ENCODE measurements at regions not wholly inside any gene's neighbourhood (a gene's known extent, or its start where the extent isn't known, plus 50 kb on each side); places are given as distances from the start of the nearest gene placed in this dataset.

GRCh38 chr4:20393486-20394100 lies 141.9 kb downstream of the SLIT2 start:
- POLR2A ChIA-PET = no interaction called here

DNA sequence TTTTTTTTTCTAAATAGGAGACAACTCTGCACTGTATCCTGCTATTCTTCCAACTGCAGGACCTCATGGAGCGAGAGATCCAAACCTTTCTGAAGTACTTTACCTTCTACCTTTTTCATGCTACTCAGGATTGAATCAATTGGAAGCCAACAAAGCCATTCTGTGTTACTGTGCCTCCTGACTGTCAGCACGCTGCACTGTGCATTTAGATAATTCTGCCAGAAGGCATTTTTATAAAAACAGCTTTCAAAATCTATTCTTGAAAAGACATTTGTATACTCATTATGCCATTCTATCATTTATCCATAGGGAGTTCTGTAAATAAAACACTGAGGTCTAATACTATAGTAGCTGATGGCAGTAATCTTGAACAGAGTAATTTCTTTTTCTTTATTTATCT lies 142.8 kb downstream of the SLIT2 start:
- no peaks in the 10 kb centered on the region for H3K27me3 Mint-ChIP-seq
- POLR2A ChIA-PET = no interaction called here
- no peak overlapping the region for H3K27ac Mint-ChIP-seq
- H3K4me1 Mint-ChIP-seq = no peaks in the 10 kb centered on the region
- CTCF ChIA-PET = no interaction called here
- no peak overlapping the region for H3K4me3 Mint-ChIP-seq
- no peaks in the 10 kb centered on the region for H3K36me3 Mint-ChIP-seq (ENCODE audit: low read depth)
- no peak for DNase-seq
- H3K9me3 Mint-ChIP-seq = no peaks in the 10 kb centered on the region

More at GRCh38 chr4:20393486-20394100, 141.9 kb downstream of the SLIT2 start:
- Mint-ChIP-seq H3K9me3 (no peaks in the 10 kb centered on the region), H3K4me3 (no peak overlapping the region), H3K4me1 (no peaks in the 10 kb centered on the region), H3K27me3 (no peaks in the 10 kb centered on the region), H3K27ac (no peak overlapping the region), H3K36me3 (ENCODE audit: low read depth) (no peaks in the 10 kb centered on the region)
- CTCF ChIA-PET = no interaction called here
- DNase-seq = no peak

DNA sequence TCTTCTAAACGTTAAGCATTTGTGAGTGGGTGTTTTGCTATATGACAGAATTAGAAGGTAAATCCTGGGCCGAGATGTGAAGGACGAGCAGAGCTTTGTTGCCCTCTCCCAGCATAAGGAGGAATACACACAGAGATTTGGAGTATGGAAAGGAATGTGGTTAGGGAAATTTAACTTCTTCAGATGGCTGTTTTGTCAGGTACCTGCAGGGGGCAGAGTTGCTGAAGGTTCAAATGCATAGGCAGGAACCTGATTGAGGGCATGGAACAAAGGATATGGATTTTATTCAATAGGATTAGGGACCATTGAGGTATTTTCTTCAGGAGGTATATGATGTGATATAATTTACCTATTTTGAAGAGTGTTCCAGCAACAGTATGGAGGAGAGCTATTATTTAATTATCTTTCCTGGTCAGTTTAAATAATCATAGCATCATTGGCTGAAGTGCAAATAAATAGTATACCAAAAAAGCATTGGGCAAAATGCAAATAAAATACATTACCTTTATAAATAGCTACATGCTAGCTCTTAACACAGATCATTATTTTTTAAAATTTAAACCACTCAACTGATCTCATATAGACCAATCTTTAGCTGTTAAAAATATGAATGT lies 143.6 kb downstream of the SLIT2 start:
- Mint-ChIP-seq H3K4me3 (no peak overlapping the region), H3K27ac (no peak overlapping the region), H3K4me1 (no peaks in the 10 kb centered on the region), H3K9me3 (no peaks in the 10 kb centered on the region), H3K27me3 (no peaks in the 10 kb centered on the region), H3K36me3 (ENCODE audit: low read depth) (no peaks in the 10 kb centered on the region)
- peak; percentile 30 for DNase-seq
- POLR2A ChIA-PET = no interaction called here
- CTCF ChIA-PET = interaction anchor here (0.9 to 1.0 kb wide), 2 partner anchors 36 to 290 kb away, joined by 3 to 5 read pairs; no protein-coding TSS in a partner anchor

- no peaks in the 10 kb centered on the region for H3K36me3 Mint-ChIP-seq (ENCODE audit: low read depth)
- H3K4me1 Mint-ChIP-seq = no peaks in the 10 kb centered on the region
- no peaks in the 10 kb centered on the region for H3K9me3 Mint-ChIP-seq
- no peak overlapping the region for H3K4me3 Mint-ChIP-seq
- no peak for DNase-seq
- peaks cover 2% of the 10 kb centered on the region for H3K27me3 Mint-ChIP-seq
- no peak overlapping the region for H3K27ac Mint-ChIP-seq
- ChIA-PET CTCF (no interaction called here), POLR2A (no interaction called here)
Observed at GRCh38 chr4:20403290-20403689, 151.6 kb downstream of the SLIT2 start.

DNA sequence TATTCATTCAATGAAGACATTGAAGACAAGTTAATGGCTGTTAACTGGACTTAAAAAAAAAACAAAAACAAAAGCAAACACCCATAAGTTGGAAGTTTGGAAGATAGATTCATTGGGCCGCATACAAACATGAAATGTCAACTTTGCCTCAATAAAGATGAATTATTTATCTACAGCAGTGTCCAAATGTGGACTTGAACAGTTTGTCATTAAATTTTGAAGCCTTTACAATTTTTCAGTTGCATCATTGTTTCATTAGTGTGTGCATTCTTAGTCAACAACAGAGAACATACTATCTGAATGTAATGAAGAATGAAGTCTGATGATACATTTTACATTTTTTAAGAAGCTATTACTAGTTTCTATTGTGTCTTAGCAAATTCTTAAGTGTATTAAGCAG lies 152.1 kb downstream of the SLIT2 start:
- POLR2A ChIA-PET = no interaction called here
- CTCF ChIA-PET = no interaction called here
- no peak for DNase-seq
- no peaks in the 10 kb centered on the region for H3K9me3 Mint-ChIP-seq
- no peak overlapping the region for H3K4me3 Mint-ChIP-seq
- peaks cover 2% of the 10 kb centered on the region for H3K27me3 Mint-ChIP-seq
- no peaks in the 10 kb centered on the region for H3K4me1 Mint-ChIP-seq
- H3K36me3 Mint-ChIP-seq (ENCODE audit: low read depth) = no peaks in the 10 kb centered on the region
- H3K27ac Mint-ChIP-seq = no peak overlapping the region

DNA sequence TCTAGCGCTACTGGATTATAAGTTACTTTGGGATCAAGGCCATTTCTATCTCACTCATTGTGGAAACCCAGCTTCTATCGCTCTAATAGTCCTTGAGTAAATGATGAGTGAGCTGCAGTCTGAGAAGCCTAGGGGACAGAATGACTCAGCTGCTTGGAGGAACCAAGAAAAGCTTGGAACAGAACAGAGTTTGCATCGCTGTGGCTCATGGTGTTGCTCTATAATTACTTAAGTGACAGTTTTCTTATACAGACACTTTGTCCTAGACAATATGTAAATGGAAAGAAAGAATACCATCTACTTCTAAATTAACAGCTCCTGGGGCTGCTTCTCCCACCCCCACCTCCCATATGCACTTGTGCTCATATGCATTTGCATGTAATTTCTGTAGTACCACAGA lies 156.9 kb downstream of the SLIT2 start:
- Mint-ChIP-seq H3K36me3 (ENCODE audit: low read depth) (no peaks in the 10 kb centered on the region), H3K4me3 (no peak overlapping the region), H3K9me3 (no peaks in the 10 kb centered on the region), H3K4me1 (no peaks in the 10 kb centered on the region), H3K27ac (no peak overlapping the region), H3K27me3 (peaks cover 7% of the 10 kb centered on the region)
- ChIA-PET POLR2A (no interaction called here), CTCF (interaction anchor here (0.6 kb wide), 2 partner anchors 23 to 80 kb away, joined by 3 read pairs; no protein-coding TSS in a partner anchor)
- DNase-seq = no peak

GRCh38 chr4:20412072-20412471 lies 160.4 kb downstream of the SLIT2 start:
- CTCF ChIA-PET = no interaction called here

GRCh38 chr4:20416800-20417199 lies 165.1 kb downstream of the SLIT2 start:
- H3K9me3 Mint-ChIP-seq = no peaks in the 10 kb centered on the region
- H3K36me3 Mint-ChIP-seq (ENCODE audit: low read depth) = no peaks in the 10 kb centered on the region
- no peak overlapping the region for H3K4me3 Mint-ChIP-seq

More at GRCh38 chr4:20412072-20412471, 160.4 kb downstream of the SLIT2 start:
- Mint-ChIP-seq H3K27ac (no peak overlapping the region), H3K9me3 (no peaks in the 10 kb centered on the region), H3K36me3 (ENCODE audit: low read depth) (no peaks in the 10 kb centered on the region), H3K4me1 (no peaks in the 10 kb centered on the region), H3K4me3 (no peak overlapping the region), H3K27me3 (peaks cover 20% of the 10 kb centered on the region)
- POLR2A ChIA-PET = no interaction called here
- DNase-seq = no peak

GRCh38 chr4:20418861-20419451 lies 167.3 kb downstream of the SLIT2 start:
- peak overlapping the region; percentile 39 for H3K27ac Mint-ChIP-seq
- POLR2A ChIA-PET = no interaction called here
- DNase-seq = peak; percentile 33
- H3K9me3 Mint-ChIP-seq = no peaks in the 10 kb centered on the region
- H3K27me3 Mint-ChIP-seq = peaks cover 14% of the 10 kb centered on the region
- CTCF ChIA-PET = interaction anchor here (0.6 kb wide), 1 partner anchor 200 kb away, joined by 3 read pairs; no protein-coding TSS in a partner anchor
- peak overlapping the region; percentile 30 for H3K4me3 Mint-ChIP-seq
- no peaks in the 10 kb centered on the region for H3K36me3 Mint-ChIP-seq (ENCODE audit: low read depth)
- peaks cover 13% of the 10 kb centered on the region for H3K4me1 Mint-ChIP-seq

More at GRCh38 chr4:20416800-20417199, 165.1 kb downstream of the SLIT2 start:
- POLR2A ChIA-PET = no interaction called here
- DNase-seq = no peak
- Mint-ChIP-seq H3K4me1 (peaks cover 13% of the 10 kb centered on the region), H3K27me3 (peaks cover 19% of the 10 kb centered on the region), H3K27ac (no peak overlapping the region)
- CTCF ChIA-PET = no interaction called here

- Mint-ChIP-seq H3K4me3 (no peak overlapping the region), H3K9me3 (no peaks in the 10 kb centered on the region), H3K4me1 (peaks cover 13% of the 10 kb centered on the region), H3K27me3 (peaks cover 10% of the 10 kb centered on the region), H3K36me3 (ENCODE audit: low read depth) (no peaks in the 10 kb centered on the region), H3K27ac (no peak overlapping the region)
- no peak for DNase-seq
- CTCF ChIA-PET = no interaction called here
- POLR2A ChIA-PET = no interaction called here
Observed at GRCh38 chr4:20420916-20421602, 169.4 kb downstream of the SLIT2 start.

DNA sequence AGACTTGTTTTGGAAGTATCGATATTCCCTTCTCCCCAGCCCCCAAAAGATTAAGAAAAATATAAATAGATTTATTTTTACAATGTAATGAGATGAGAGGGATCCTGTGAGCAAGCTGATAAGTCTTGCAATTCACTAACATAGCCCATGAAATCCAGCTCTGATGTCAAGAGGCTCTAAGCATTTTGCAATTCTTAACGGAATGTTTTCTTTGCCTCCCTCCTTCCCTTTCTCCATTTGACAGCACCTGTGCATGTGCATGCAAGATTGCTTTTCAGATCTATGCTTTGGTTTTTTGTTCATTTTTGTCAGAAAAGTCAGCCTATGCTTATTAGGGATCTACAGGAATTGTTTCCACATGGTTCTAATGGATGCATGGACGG lies 169.9 kb downstream of the SLIT2 start:
- Mint-ChIP-seq H3K27ac (no peak overlapping the region), H3K4me1 (peaks cover 13% of the 10 kb centered on the region), H3K9me3 (no peaks in the 10 kb centered on the region), H3K27me3 (peaks cover 13% of the 10 kb centered on the region), H3K36me3 (ENCODE audit: low read depth) (no peaks in the 10 kb centered on the region), H3K4me3 (no peak overlapping the region)
- ChIA-PET POLR2A (no interaction called here), CTCF (no interaction called here)
- no peak for DNase-seq

GRCh38 chr4:20422398-20422797 lies 170.7 kb downstream of the SLIT2 start:
- ChIA-PET POLR2A (no interaction called here), CTCF (no interaction called here)
- no peaks in the 10 kb centered on the region for H3K9me3 Mint-ChIP-seq
- H3K4me3 Mint-ChIP-seq = no peak overlapping the region
- peaks cover 13% of the 10 kb centered on the region for H3K4me1 Mint-ChIP-seq
- H3K27ac Mint-ChIP-seq = no peak overlapping the region
- peaks cover 10% of the 10 kb centered on the region for H3K27me3 Mint-ChIP-seq
- H3K36me3 Mint-ChIP-seq (ENCODE audit: low read depth) = no peaks in the 10 kb centered on the region
- DNase-seq = peak; percentile 47

GRCh38 chr4:20423420-20423819 lies 171.7 kb downstream of the SLIT2 start:
- POLR2A ChIA-PET = no interaction called here
- Mint-ChIP-seq H3K27me3 (peaks cover 10% of the 10 kb centered on the region), H3K36me3 (ENCODE audit: low read depth) (no peaks in the 10 kb centered on the region)

More at GRCh38 chr4:20423420-20423819, 171.7 kb downstream of the SLIT2 start:
- Mint-ChIP-seq H3K4me1 (peaks cover 7% of the 10 kb centered on the region), H3K9me3 (no peaks in the 10 kb centered on the region), H3K27ac (no peak overlapping the region), H3K4me3 (no peak overlapping the region)
- CTCF ChIA-PET = no interaction called here
- DNase-seq = no peak

All from activated CD4-positive, alpha-beta T cell treated with anti-CD3 and anti-CD28 coated beads, Interleukin-2, amount 10 ng/mL, durations not matched to agents 7 days and 5 days (primary cell).